Chondrocyte (in vitro differentiated cells): ENCODE measurements at regions not wholly inside any gene's neighbourhood (a gene's known extent, or its start where the extent isn't known, plus 50 kb on each side); places are given as distances from the start of the nearest gene placed in this dataset.

ENCODE experiments used
- DNase-seq: peaks from one replicate; pipeline ENCODE4 v3.0.0; 2021; ENCODE audit warnings: mixed read lengths, low spot score
- H3K27ac Mint-ChIP-seq: one replicate; pipeline ENCODE4 v1.8.0; 2021; ENCODE audit warnings: mild to moderate bottlenecking, moderate library complexity, mixed read lengths; ENCODE audit not compliant: unreplicated experiment
- H3K27me3 Mint-ChIP-seq: 2 replicates; pipeline ENCODE4 v1.8.0; 2021; ENCODE audit warnings: low read depth, mixed read lengths
- H3K36me3 Mint-ChIP-seq: 2 replicates; pipeline ENCODE4 v1.8.0; 2021; ENCODE audit warnings: low read depth, mixed read lengths
- H3K4me1 Mint-ChIP-seq: 2 replicates; pipeline ENCODE4 v1.8.0; 2021; ENCODE audit warnings: low read depth, mild to moderate bottlenecking, mixed read lengths
- H3K4me3 Mint-ChIP-seq: one replicate; pipeline ENCODE4 v1.8.0; 2021; ENCODE audit warnings: mild to moderate bottlenecking, moderate library complexity, mixed read lengths; ENCODE audit not compliant: unreplicated experiment
- H3K9me3 Mint-ChIP-seq: 2 replicates; pipeline ENCODE4 v1.8.0; 2021; ENCODE audit warnings: low read depth, mixed read lengths
- TF ChIP-seq, protein P1 (sequence below): fragments of 200-600 bp; sonication (generic); IDR thresholded peaks from 2 replicates; pipeline ENCODE4 v1.5.0; 2021; ENCODE audit warnings: antibody characterized with exemption, mild to moderate bottlenecking, moderate library complexity

DNA sequence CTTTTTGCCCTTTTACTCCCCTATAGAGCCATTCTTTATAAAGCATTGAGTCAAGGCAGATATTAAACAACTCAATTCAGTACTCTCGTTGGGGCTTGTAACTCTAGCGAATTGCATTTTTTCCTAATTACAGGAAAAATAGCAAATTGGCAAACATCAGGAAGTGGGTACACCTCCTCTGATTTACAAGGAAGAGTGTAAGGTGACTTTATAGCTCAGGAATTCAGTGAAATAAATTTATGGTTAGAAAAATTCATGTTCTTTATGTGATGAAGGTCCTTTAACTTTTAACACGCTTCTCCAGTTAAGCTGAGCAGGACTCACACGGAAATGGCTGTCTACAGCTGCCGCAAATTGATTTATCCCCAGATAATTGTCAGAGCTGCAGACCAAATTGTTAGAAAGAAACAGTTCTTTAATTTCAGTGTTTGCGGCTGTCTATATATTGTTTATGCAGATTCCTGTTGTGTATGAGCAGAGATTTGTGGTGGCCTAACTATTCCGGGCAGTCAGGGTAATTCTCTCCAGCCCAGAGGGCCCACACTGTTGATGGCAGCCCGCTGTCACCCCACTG is 151.1 kb upstream of the MKI67 start:
- TF ChIP-seq, protein P1, sequence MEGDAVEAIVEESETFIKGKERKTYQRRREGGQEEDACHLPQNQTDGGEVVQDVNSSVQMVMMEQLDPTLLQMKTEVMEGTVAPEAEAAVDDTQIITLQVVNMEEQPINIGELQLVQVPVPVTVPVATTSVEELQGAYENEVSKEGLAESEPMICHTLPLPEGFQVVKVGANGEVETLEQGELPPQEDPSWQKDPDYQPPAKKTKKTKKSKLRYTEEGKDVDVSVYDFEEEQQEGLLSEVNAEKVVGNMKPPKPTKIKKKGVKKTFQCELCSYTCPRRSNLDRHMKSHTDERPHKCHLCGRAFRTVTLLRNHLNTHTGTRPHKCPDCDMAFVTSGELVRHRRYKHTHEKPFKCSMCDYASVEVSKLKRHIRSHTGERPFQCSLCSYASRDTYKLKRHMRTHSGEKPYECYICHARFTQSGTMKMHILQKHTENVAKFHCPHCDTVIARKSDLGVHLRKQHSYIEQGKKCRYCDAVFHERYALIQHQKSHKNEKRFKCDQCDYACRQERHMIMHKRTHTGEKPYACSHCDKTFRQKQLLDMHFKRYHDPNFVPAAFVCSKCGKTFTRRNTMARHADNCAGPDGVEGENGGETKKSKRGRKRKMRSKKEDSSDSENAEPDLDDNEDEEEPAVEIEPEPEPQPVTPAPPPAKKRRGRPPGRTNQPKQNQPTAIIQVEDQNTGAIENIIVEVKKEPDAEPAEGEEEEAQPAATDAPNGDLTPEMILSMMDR = no peak
- no peak overlapping the region for H3K4me3 Mint-ChIP-seq
- H3K9me3 Mint-ChIP-seq = no peaks in the 10 kb centered on the region
- no peaks in the 10 kb centered on the region for H3K4me1 Mint-ChIP-seq
- peaks cover 27% of the 10 kb centered on the region for H3K27me3 Mint-ChIP-seq
- no peak for DNase-seq
- no peaks in the 10 kb centered on the region for H3K36me3 Mint-ChIP-seq
- no peak overlapping the region for H3K27ac Mint-ChIP-seq

DNA sequence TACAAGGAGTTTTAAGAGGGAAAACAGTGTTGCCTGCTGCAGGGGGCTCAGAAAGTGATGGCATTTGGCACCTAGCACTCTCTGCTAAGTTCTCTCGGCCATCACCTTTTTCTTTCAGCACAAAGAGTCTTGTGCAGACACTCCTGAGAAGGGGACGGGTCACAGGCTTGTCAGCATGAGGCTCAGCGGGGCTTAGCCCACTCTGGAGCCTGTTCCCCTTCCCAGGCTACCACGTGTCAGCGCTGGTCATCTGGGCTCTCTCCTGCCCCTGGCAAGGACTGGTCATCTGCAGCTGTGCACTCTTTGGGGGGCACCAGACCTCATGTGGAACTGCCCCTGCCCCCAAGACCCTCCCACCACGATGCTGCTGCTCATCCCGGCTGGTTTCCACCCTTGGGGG is 152.1 kb upstream of the MKI67 start:
- peaks cover 23% of the 10 kb centered on the region for H3K27me3 Mint-ChIP-seq
- H3K36me3 Mint-ChIP-seq = no peaks in the 10 kb centered on the region
- no peak for DNase-seq
- H3K4me1 Mint-ChIP-seq = no peaks in the 10 kb centered on the region
- no peaks in the 10 kb centered on the region for H3K9me3 Mint-ChIP-seq
- H3K27ac Mint-ChIP-seq = no peak overlapping the region
- H3K4me3 Mint-ChIP-seq = no peak overlapping the region
- TF ChIP-seq, protein P1 = no peak

DNA sequence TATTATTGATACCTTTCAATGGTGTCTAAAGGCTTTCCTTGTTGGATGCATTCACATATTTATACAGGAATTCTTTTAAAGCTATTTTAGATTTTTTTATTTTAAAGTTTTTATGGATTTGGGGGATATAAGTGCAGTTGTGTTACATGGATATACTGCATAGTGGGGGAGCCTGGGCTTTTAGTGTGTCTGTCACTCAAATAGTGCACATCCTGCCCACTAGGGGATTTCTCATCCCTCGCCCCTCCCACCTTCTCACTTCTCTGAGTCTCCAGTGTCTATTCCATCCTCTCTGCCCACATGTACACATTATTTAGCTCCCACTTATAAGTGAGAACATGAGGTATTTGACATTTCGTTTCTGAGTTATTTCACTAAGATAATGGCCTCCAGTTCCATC is 154.0 kb upstream of the MKI67 start:
- H3K27ac Mint-ChIP-seq = no peak overlapping the region
- peaks cover 24% of the 10 kb centered on the region for H3K27me3 Mint-ChIP-seq
- no peaks in the 10 kb centered on the region for H3K4me1 Mint-ChIP-seq
- no peaks in the 10 kb centered on the region for H3K36me3 Mint-ChIP-seq
- DNase-seq = no peak
- TF ChIP-seq, protein P1 = no peak
- no peak overlapping the region for H3K4me3 Mint-ChIP-seq
- no peaks in the 10 kb centered on the region for H3K9me3 Mint-ChIP-seq

DNA sequence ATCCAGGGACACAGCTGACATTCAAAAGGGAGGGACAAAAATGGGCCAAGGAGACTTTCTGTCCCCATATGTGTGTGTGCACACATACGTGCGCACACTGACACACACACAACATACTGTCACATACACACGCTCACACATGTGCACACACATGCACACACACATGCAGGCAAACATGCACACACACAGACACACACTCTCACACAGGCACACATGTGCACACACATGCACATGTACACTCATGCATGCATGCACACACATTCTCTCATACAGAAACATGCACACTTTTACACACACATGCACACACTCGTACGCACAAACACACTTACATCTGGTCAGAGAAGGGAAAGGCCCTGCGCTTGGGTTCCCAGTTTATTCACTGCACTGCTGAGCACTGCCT is 155.1 kb upstream of the MKI67 start:
- H3K4me1 Mint-ChIP-seq = no peaks in the 10 kb centered on the region
- no peaks in the 10 kb centered on the region for H3K36me3 Mint-ChIP-seq
- H3K27ac Mint-ChIP-seq = no peak overlapping the region
- no peak overlapping the region for H3K4me3 Mint-ChIP-seq
- TF ChIP-seq, protein P1 = no peak
- DNase-seq = no peak
- H3K27me3 Mint-ChIP-seq = peaks cover 33% of the 10 kb centered on the region
- no peaks in the 10 kb centered on the region for H3K9me3 Mint-ChIP-seq

DNA sequence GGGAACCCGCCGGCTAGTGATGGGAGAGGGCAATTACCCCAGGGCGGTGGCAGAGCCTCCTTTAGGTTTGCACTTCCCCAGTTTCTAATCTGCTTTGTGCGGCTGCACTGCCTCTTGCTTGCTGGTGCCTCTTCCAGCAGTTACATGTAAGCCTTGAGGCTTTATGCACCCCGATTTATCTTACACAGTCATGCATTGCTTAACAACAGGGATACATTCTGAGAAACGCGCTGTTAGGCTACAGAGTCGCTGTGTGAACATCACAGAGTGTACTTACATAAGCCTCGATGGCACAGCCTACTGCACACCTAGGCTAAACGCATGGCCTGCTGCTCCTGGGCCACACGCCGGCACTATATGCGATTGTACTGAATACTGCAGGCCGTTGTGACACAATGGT is 155.6 kb upstream of the MKI67 start:
- no peak overlapping the region for H3K27ac Mint-ChIP-seq
- H3K9me3 Mint-ChIP-seq = no peaks in the 10 kb centered on the region
- no peak for DNase-seq
- no peaks in the 10 kb centered on the region for H3K36me3 Mint-ChIP-seq
- H3K4me3 Mint-ChIP-seq = no peak overlapping the region
- peaks cover 33% of the 10 kb centered on the region for H3K27me3 Mint-ChIP-seq
- H3K4me1 Mint-ChIP-seq = no peaks in the 10 kb centered on the region
- TF ChIP-seq, protein P1 = no peak
